Endodermal cell (in vitro differentiated cells): ENCODE measurements at regions not wholly inside any gene's neighbourhood (a gene's known extent, or its start where the extent isn't known, plus 50 kb on each side); places are given as distances from the start of the nearest gene placed in this dataset.

Source experiments
- DNase-seq: peaks from one replicate; pipeline ENCODE4 v3.0.0-alpha.2; 2017
- H3K27ac ChIP-seq: 2 replicates; pipeline ENCODE4 v1.5.1; 2013; ENCODE audit warnings: mild to moderate bottlenecking, low read depth, low read length, moderate library complexity
- H3K27me3 ChIP-seq: 2 replicates; pipeline ENCODE4 v1.6.1; 2013; ENCODE audit warnings: mild to moderate bottlenecking, low read length, moderate library complexity; ENCODE audit not compliant: insufficient read depth, control insufficient read depth, poor library complexity, severe bottlenecking
- H3K36me3 ChIP-seq: 2 replicates; pipeline ENCODE4 v1.7.0; 2013; ENCODE audit warnings: mild to moderate bottlenecking, low read length, moderate library complexity; ENCODE audit not compliant: control insufficient read depth, insufficient read depth
- H3K4me1 ChIP-seq: one replicate; pipeline ENCODE4 v1.7.0; 2013; ENCODE audit warnings: low read length; ENCODE audit not compliant: control insufficient read depth, insufficient read depth
- H3K4me3 ChIP-seq: 2 replicates; pipeline ENCODE4 v1.5.1; 2013; ENCODE audit warnings: mild to moderate bottlenecking, low read length, moderate library complexity
- H3K9ac ChIP-seq: 2 replicates; pipeline ENCODE4 v1.6.1; 2013; ENCODE audit warnings: mild to moderate bottlenecking, low read length, moderate library complexity; ENCODE audit not compliant: poor library complexity, severe bottlenecking; ENCODE audit errors: extremely low read depth
- H3K9me3 ChIP-seq: 2 replicates; pipeline ENCODE4 v1.6.1; 2013; ENCODE audit warnings: mild to moderate bottlenecking, low read length, moderate library complexity; ENCODE audit not compliant: control insufficient read depth
- H3K27ac Mint-ChIP-seq: 2 replicates; pipeline ENCODE4 v1.8.0; 2020; ENCODE audit warnings: mixed read lengths
- H3K27me3 Mint-ChIP-seq: 2 replicates; pipeline ENCODE4 v1.8.0; 2021; ENCODE audit warnings: mild to moderate bottlenecking, mixed read lengths; ENCODE audit not compliant: insufficient read depth
- H3K36me3 Mint-ChIP-seq: 2 replicates; pipeline ENCODE4 v1.8.0; 2020; ENCODE audit warnings: low read depth, mixed read lengths
- H3K4me1 Mint-ChIP-seq: 2 replicates; pipeline ENCODE4 v1.8.0; 2020; ENCODE audit warnings: mixed read lengths
- H3K4me3 Mint-ChIP-seq: 2 replicates; pipeline ENCODE4 v1.8.0; 2020; ENCODE audit warnings: mild to moderate bottlenecking, moderate library complexity, mixed read lengths
- H3K9me3 Mint-ChIP-seq: 2 replicates; pipeline ENCODE4 v1.8.0; 2020; ENCODE audit warnings: mild to moderate bottlenecking, mixed read lengths
- CTCF ChIP-seq: fragments of 200-600 bp; sonication (generic); conservative IDR thresholded peaks from 2 replicates; pipeline ENCODE4 v1.5.0; 2021; ENCODE audit warnings: antibody characterized with exemption, mild to moderate bottlenecking
- WGBS, 2 experiments: methylation state at CpG; one replicate each; pipeline versions ENCODE4 v1.1.5 to v1.1.7; 2013; ENCODE audit warnings: missing lambda C conversion rate in 2 of 2, mixed read lengths in 1 of 2; ENCODE audit not compliant: insufficient coverage in 1 of 2, insufficient read length in 1 of 2; 5-methylcytosine and 5-hydroxymethylcytosine counted together

DNA sequence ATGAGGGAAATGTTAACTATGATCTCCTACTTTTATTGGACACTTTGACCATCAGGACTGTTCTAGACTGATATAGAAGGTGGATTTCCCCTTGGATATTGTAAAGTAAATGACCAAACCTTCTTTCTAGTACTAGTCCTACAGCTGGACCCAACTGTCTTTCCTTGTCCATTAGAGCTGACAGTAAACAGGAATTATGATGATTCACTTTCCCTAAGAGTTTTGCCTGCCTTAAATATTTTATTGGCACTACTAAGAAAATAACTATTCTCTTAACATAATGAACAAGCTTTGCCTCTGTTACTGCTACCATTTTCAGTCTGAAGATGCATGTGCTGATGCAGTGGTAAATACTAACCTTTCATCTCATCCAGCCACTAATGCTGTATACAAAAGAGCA is 915.4 kb downstream of the CENPC start:
- no peak overlapping the region for H3K4me3 Mint-ChIP-seq
- Histone ChIP-seq H3K4me3 (no peak overlapping the region), H3K36me3 (no peaks in the 10 kb centered on the region), H3K9me3 (no peaks in the 10 kb centered on the region), H3K27me3 (no peaks in the 10 kb centered on the region), H3K27ac (no peak overlapping the region), H3K4me1 (no peaks in the 10 kb centered on the region), H3K9ac (no peak overlapping the region)
- DNase-seq = no peak
- TF ChIP-seq CTCF = no peak
- no peak overlapping the region for H3K27ac Mint-ChIP-seq
- no peaks in the 10 kb centered on the region for H3K9me3 Mint-ChIP-seq
- no peaks in the 10 kb centered on the region for H3K36me3 Mint-ChIP-seq
- no peaks in the 10 kb centered on the region for H3K4me1 Mint-ChIP-seq
- H3K27me3 Mint-ChIP-seq = no peaks in the 10 kb centered on the region

- H3K4me1 Mint-ChIP-seq = no peaks in the 10 kb centered on the region
- no peak overlapping the region for H3K4me3 ChIP-seq
- WGBS, 2 experiments = 83% methylated on average over 2 of the region's 3 CpGs; no CpG with 5 or more reads in 1 of the 2 experiments
Observed at GRCh38 chr4:66628146-66628545, 917.2 kb downstream of the CENPC start.

GRCh38 chr4:66625480-66625879 is 919.8 kb downstream of the CENPC start:
- no peaks in the 10 kb centered on the region for H3K36me3 Mint-ChIP-seq
- TF ChIP-seq CTCF = no peak
- no peak overlapping the region for H3K4me3 Mint-ChIP-seq
- no peak overlapping the region for H3K27ac ChIP-seq
- no peaks in the 10 kb centered on the region for H3K4me1 Mint-ChIP-seq
- H3K27me3 ChIP-seq = no peaks in the 10 kb centered on the region
- H3K9me3 ChIP-seq = no peaks in the 10 kb centered on the region
- H3K36me3 ChIP-seq = no peaks in the 10 kb centered on the region
- no peak overlapping the region for H3K4me3 ChIP-seq
- H3K9me3 Mint-ChIP-seq = peaks cover 1% of the 10 kb centered on the region
- no peaks in the 10 kb centered on the region for H3K4me1 ChIP-seq
- no peak overlapping the region for H3K9ac ChIP-seq
- no peak for DNase-seq
- H3K27me3 Mint-ChIP-seq = no peaks in the 10 kb centered on the region
- no peak overlapping the region for H3K27ac Mint-ChIP-seq
- 93 to 94% methylated on average over 2 to 5 of the region's 5 CpGs for WGBS, 2 experiments

More at GRCh38 chr4:66628146-66628545, 917.2 kb downstream of the CENPC start:
- no peak for DNase-seq
- Histone ChIP-seq H3K9ac (no peak overlapping the region), H3K9me3 (no peaks in the 10 kb centered on the region), H3K4me1 (no peaks in the 10 kb centered on the region), H3K27me3 (no peaks in the 10 kb centered on the region), H3K36me3 (no peaks in the 10 kb centered on the region), H3K27ac (no peak overlapping the region)
- Mint-ChIP-seq H3K36me3 (no peaks in the 10 kb centered on the region), H3K27ac (no peak overlapping the region), H3K9me3 (no peaks in the 10 kb centered on the region), H3K27me3 (no peaks in the 10 kb centered on the region), H3K4me3 (no peak overlapping the region)
- no peak for TF ChIP-seq CTCF
